Femur (tissue), 1 donor: ENCODE measurements at regions not wholly inside any gene's neighbourhood (a gene's known extent, or its start where the extent isn't known, plus 50 kb on each side); places are given as distances from the start of the nearest gene placed in this dataset.
A peak's percentile ranks its signal among the peaks of the same experiment; 100 is the strongest.
"Not testable (repeated sequence)": the region's sequence is repeated elsewhere in the genome, so short reads cannot be mapped to it uniquely, and the experiment has no call there.

ENCODE experiments used
- DNase-seq: peaks from one replicate; pipeline ENCODE4 v3.0.0-alpha.2; 2017

DNA sequence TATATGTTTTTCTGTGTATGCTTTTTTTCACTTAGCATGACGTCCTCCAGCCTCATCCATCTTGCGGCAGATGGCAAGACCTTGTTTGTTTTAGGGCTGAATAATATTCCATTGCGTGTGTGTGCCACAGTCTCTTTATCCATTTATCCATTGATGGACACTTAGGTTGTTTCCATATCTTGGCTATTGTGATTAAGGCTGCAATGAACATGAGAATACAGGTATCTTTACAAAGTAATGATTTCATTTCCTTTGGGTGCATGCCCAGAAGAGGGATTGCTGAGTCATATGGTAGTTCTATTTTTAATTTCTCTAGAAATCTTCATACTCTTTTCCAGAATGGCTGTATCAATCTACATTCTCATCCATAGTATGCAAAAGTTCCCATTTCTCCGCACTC is 85.3 kb upstream of the ADCY2 start:
- DNase-seq, result not testable (repeated sequence)

DNA sequence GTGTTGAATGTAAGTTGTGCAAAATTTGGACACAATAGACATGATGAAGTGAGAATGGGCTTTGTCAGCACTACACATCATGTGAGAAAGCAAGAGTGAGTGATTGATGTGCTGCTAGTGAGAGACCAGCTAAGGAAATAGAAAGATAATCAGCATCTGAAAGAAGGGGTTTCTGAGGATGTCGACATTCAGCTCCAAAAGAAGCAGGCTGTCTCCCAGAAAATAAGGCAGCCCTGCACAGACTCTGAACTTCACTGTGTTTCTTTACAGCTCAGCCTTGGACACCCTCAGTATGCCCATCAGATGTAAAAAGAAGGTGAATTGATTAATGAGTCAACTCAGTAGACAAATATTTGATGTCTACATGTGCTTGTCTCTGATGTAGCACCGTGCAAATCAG is 80.8 kb upstream of the ADCY2 start:
- DNase-seq, result no peak

DNA sequence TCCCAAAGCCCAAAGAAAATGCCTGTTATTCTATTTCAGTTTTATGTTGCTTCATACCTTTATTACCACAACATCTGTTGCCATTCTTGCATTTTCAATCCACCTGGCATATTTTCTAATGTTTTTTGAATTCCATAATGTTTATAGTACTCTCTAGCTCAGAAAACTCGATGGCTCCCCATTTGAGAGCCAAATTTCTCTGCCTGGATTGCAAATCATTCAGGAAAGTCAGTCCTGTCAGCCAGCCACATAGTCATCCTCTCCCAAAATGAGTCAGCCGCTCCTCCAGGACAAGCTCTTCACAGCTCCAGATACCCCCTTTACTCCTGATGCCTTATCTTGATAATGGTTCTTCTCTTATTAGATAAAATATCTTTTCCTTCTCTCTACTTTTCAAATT is 78.2 kb upstream of the ADCY2 start:
- no peak for DNase-seq

DNA sequence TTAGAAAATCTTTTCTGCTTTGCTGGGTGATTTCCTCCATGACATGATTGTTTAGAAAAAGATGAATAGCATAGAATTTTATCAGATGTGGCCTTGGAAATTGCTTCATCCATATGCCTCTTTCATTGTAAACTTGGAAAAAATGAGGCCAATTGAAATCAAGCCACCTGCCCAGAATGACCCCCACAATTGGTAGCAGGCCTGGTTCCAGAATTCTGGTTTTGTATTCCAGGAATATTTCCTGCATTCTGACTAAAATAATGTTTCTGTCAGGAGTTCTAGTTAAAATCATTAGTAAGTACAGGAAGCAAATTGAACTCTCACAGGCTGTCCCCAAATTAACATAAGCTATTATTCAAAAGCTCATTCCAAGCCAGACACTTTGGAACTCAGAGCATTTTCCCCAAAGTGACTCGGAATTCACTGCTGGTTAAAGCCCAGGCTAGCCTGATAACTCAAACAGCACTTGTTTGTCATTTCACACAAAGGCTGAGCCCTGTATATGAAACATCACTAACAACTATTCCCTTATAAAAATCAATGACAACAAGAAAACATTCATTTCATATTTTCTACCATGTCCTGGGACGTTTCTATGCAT is 75.1 kb upstream of the ADCY2 start:
- DNase-seq, result no peak

DNA sequence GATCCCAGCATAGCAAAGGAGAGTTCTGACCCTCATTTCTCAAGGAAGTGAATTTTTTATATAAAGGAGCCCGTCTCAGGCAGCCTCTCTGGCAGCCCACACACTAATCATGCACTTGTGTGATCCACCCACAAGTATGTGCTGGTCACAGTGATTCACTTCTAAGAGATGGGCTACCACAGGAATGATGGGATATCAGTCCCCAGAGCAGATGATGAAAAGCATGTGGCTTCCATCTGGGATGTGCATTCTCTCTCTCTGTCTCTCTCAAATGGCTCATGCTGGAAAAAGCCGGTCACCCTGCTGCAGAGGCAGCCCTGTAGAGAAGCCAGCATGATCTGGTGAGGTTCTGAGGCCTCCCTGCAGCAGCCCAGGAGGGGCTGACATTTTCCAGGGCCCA is 74.2 kb upstream of the ADCY2 start:
- peak; percentile 39 for DNase-seq

DNA sequence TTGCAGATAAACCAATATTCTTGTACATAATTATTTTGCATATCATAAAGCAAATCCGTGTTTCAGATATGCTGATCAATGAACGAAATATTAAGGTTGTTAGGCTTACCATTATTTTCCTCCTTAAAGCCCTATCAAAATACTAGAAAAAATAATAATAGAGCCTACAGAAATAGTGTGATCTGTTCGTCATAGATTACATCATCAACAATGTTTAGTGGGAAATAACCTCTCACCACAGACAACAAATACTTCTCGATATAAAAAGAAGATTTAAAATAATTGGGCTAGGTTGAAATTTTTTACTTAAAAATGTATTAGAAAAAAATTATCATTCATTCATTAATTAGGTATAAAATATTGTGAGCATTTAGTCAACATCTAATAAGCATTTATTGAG is 71.0 kb upstream of the ADCY2 start:
- no peak for DNase-seq

DNA sequence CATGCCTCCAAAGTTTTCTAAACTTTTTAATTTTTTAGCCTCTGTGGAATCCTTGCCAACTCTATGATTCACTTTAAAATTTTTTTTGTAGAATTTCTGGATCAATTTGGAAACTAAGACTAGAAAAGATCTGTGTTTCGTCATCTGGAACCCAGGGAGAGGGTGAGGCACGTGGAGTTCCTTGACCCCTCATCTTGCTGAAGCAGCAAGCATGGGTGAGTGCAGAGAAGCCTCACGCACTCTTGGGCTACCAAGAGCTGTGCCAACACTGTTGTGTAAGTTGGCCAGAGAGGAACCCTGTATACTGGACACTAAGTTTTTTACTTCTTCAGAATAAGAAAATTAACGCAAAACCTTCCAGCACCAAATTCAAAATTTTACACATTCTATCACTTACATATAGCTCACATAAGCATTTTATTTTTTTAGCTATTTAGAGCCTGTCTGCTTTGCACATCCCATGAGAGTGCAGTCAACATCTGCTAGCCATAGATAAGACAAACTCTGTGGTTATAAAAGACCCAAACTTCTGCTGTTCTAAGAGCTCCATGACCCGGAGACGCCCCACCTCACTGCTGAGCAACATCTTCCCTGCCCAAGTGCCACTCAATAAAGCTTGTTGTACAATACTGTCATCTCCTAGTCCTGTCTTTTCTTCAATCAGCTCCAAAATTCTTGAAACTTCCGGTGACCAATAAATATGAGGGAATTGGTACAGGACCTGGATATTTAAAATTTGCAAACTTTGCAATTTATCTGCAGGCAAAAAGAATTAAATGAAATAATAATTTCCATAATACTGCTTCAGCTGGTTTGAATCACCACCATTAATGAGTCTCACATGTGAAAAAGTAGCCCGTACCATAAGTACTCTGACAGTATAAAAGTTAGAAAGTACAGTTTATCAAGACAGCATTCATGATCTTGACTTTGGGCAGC is 69.7 kb upstream of the ADCY2 start:
- no peak for DNase-seq

DNA sequence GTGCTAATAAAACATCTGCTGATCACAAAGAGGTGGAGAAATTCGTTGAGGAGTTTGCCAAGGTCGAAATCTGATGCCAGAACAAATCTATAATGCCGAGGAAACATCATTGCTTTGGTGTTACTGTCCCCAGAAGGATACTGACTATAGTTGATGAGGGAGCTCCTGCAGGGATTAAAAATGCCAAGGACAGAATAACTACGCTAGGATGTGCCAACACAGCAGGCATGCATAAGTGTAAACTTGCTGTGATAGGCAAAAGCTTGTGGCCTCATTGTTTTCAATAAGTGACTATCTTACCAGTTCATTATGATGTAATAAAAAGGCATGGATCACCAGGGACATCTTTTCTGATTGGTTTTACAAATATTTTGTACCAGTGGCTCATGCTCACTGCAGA is 66.8 kb upstream of the ADCY2 start:
- DNase-seq, result no peak

DNA sequence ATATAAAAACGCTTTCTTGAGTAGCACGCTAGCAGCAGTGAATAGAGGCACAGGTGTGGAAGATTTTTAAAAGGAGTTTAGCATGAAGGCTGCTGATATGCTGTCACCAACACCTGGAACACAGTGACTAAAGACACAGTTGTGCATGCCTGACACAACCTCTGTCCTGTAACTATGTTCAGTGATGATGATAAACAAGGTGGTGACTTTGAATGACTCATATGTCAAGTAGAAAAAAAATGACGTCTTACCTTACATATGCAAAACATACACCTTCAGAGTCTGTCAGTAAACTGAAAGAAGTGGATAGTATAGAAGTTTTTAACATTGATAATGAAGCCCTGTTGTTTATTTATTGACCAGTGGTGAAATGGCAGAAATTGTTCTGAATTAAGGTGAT is 66.2 kb upstream of the ADCY2 start:
- DNase-seq, result no peak

DNA sequence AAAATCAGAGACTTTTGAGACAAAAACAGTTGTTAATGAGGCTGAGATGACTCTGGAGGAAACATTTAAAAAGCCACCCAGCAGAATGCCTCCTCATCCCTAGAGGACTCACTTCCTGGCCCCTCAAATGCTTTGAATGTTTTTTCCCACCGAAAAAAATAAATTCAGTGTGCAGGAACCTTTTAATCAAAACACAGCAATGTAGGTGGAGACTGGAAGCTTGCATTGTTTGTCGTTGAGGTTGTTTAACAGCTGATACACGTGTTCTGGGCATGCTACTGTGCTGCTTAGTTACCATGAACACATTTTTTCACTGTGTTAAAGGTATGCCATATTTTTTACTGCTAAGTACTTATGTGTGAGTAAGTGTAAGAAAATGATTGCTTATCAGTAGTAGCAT is 65.7 kb upstream of the ADCY2 start:
- DNase-seq, result no peak

DNA sequence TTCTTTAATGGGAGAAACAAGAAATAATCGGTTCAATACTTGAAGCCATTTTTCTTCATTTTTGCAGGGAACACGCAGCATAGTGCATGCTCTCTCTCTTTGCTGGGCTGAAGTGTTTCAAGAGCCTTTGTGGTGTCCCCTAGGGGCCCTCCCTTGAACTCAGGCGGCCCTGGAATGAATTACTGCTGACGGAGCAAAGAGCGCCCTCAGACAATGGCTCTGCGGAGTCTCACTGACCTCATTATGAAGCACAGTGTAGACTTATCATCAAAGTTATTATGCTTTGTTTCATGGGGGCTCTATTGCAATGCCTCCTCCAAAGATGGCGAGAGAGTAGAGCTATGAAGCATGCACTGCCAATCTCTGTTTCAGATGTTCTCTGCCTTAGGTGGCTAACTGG is 64.8 kb upstream of the ADCY2 start:
- DNase-seq, result no peak
